ENCODE measurements at regions not wholly inside any gene's neighbourhood (a gene's known extent, or its start where the extent isn't known, plus 50 kb on each side); places are given as distances from the start of the nearest gene placed in this dataset.
"Not testable (repeated sequence)": the region's sequence is repeated elsewhere in the genome, so short reads cannot be mapped to it uniquely, and the experiment has no call there.

DNA sequence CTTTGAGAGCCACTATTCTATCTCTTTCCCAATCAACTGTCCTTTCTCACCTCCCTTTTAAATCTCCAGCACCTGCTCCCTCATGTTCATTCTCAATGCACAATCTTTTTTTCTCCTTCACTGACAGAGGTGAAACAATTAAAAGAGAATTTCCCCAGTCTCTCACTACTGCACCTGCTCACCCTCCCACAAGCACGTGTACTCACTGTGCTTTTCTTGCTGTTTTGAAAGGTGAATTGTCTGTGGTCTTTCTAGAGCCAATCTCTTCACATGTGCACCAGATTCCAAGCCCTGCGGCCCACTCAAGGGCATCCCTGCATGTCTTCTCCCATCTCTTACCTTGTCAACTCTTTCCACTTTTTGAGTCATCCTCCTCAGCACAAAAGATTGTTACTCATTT, 95.8 kb downstream of the SPDYE17 start:
- not testable (repeated sequence) for H3K4me1 Mint-ChIP-seq (ENCODE audit: low read depth in 2 of 2); DNase-seq; H3K36me3 Mint-ChIP-seq (ENCODE audit: insufficient read depth); H3K4me3 Mint-ChIP-seq; H3K27ac Mint-ChIP-seq; H3K9me3 Mint-ChIP-seq; ATAC-seq (replicated peaks)
- peaks cover 13 to 35% of the 10 kb centered on the region in 2 donors for H3K27me3 Mint-ChIP-seq

DNA sequence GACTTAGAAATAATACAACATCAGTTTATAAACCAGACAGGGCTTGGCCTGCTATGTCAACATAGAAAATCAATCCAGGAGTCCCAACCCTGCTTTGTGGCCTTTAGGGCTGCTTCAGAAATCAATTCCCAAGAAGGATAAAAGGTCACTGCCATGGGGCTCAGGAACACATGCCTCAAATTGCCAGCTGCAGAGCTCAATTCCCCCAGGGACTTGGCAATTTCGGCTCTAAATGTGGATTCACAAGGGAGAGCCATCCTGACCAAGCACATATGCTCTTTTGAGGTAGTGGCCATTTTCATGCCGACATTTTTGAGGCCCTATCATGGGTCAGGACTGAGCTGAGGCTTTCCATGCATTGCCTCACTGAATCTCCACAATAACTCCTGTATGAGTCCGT, 97.5 kb downstream of the SPDYE17 start:
- peaks cover 13 to 41% of the 10 kb centered on the region in 2 donors for H3K27me3 Mint-ChIP-seq
- not testable (repeated sequence) for H3K4me1 Mint-ChIP-seq (ENCODE audit: low read depth in 2 of 2); H3K36me3 Mint-ChIP-seq (ENCODE audit: insufficient read depth); H3K27ac Mint-ChIP-seq; ATAC-seq (replicated peaks); DNase-seq; H3K9me3 Mint-ChIP-seq; H3K4me3 Mint-ChIP-seq

DNA sequence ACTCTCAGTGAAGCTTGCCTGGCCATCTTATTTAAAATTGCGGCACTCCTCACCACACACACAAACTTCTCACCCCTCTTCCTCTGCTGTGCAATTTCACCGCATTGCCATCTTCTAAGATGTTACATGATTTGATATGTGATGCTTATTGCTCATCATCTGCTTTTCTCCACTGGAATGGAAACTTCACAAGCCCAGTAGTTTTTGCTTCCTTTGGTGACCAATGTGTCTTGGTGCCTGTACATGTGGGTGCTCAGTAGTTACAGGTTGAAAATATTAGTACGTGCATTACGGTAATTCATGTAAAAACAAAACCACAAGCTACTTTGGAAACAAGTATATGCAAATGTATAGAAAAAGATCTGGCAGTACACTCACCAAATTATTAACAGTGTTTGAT, 99.2 kb downstream of the SPDYE17 start:
- not testable (repeated sequence) for H3K4me3 Mint-ChIP-seq; H3K4me1 Mint-ChIP-seq (ENCODE audit: low read depth in 2 of 2); H3K9me3 Mint-ChIP-seq; DNase-seq; H3K36me3 Mint-ChIP-seq (ENCODE audit: insufficient read depth); ATAC-seq (replicated peaks); H3K27ac Mint-ChIP-seq
- peaks cover 21 to 53% of the 10 kb centered on the region in 2 donors for H3K27me3 Mint-ChIP-seq

DNA sequence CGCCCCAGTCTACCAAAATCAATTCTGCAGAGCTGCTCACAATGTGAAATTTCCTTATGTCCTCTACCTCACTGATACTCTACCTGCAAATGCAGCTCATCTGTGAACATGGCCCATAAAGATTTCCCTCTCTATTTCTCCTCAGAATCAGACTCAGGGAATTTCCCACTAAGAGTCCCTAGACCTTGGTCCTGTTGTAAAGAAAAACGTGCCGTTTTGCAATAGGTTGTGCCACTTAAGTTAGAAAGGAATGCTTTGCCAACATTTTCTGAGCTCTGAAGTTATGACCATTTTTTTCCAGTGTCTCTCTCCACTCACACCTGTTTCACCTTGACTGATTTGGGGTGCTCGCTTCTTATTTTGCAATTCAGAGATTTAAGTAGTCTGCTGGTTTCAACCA, 100.7 kb downstream of the SPDYE17 start:
- not testable (repeated sequence) for DNase-seq; H3K36me3 Mint-ChIP-seq (ENCODE audit: insufficient read depth); H3K9me3 Mint-ChIP-seq; H3K4me1 Mint-ChIP-seq (ENCODE audit: low read depth in 2 of 2); H3K4me3 Mint-ChIP-seq; ATAC-seq (replicated peaks); H3K27ac Mint-ChIP-seq
- H3K27me3 Mint-ChIP-seq = peaks cover 14 to 43% of the 10 kb centered on the region in 2 donors

DNA sequence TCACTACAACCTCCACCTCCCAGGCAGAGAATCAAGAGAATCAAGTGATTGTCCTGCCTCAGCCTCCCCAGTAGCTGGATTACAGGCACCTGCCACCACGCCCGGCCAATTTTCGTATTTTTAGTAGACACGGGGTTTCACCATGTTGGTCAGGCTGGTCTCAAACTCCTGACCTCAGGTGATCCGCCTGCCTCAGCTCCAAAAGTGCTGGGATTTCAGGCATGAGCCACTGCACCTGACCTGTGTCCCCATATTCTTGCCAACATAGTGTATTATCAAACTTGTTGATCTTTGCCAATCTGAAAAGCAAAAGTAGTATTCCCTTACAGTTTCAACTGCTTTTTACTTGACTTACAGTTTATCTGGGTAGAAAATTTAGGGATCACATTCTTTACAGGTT, 101.7 kb downstream of the SPDYE17 start:
- not testable (repeated sequence) for H3K4me3 Mint-ChIP-seq; H3K9me3 Mint-ChIP-seq; H3K27ac Mint-ChIP-seq; H3K4me1 Mint-ChIP-seq (ENCODE audit: low read depth in 2 of 2); DNase-seq; H3K36me3 Mint-ChIP-seq (ENCODE audit: insufficient read depth); ATAC-seq (replicated peaks)
- H3K27me3 Mint-ChIP-seq = peaks cover 14 to 37% of the 10 kb centered on the region in 2 donors

DNA sequence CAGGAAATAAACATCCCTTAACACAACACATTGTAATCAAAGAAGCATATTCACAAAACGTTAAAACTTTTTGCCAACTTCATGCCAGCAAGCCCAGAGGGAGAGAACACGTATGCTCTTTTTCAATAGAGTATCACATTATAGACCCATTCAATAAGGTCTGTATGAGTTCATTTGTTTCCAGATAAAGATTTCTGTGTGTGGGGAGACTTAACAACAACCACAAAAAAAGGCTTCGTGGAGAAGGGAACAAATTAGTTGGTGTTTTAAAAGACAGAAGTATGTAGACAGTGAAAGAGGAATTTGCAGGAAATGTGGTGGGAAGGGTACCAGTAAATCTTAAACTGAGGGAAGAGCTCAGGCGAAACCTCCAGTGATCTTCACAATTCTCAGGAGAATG, 103.4 kb downstream of the SPDYE17 start:
- H3K27ac Mint-ChIP-seq; ATAC-seq (replicated peaks); DNase-seq; H3K9me3 Mint-ChIP-seq; H3K4me3 Mint-ChIP-seq; H3K4me1 Mint-ChIP-seq (ENCODE audit: low read depth in 2 of 2); H3K36me3 Mint-ChIP-seq (ENCODE audit: insufficient read depth): not testable (repeated sequence)
- peaks cover 18 to 38% of the 10 kb centered on the region in 2 donors for H3K27me3 Mint-ChIP-seq

DNA sequence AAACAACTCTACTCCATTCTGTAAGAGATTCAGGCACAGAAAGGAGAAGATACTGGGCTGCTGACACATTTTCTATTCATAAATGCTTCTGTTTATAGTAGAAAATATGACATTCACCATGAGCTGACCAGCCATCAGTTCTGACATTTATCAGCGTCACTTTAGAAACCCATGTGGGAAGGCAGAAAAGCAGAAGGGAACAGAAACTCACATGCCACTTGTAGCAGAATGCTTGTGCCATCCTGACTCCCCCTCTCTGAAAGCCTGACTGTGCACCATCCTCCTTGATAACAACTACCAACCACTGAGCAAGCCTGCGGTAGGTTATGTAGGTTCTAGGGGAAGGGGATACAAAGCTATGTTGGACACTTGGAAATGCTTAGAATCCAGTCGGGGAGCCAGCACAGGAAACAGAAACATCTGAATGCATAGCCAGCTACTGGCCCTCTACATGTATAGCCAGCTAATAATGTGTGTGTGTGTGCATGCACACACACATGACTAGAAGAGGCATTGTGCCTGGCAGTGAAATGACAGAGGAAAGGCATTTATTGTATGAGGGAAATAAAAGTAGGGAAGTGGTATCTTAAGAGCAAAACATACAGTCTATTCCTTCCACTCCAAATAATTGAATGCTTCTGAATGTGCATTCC, 104.3 kb downstream of the SPDYE17 start:
- not testable (repeated sequence) for H3K4me1 Mint-ChIP-seq (ENCODE audit: low read depth in 2 of 2); H3K27ac Mint-ChIP-seq; H3K4me3 Mint-ChIP-seq; DNase-seq; ATAC-seq (replicated peaks); H3K9me3 Mint-ChIP-seq; H3K36me3 Mint-ChIP-seq (ENCODE audit: insufficient read depth)
- H3K27me3 Mint-ChIP-seq = peaks cover 17 to 37% of the 10 kb centered on the region in 2 donors

DNA sequence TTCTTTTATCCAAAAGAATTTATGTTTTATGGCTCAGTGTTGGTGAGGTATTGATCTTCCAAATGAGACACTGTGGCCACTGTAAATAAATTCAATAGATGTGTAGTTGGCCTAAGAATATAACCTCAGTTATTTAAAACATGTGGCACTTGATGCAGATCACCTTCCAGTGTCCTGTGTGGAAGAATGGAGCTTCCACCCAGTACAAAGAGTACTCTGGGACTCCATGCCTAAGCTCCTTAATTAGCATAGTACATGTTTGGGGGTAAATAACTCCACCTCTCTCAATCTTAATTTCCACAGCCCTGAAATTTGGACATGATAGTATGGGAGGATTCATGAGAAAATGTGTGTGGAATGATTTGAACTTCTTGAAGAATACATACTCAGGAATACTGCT, 105.7 kb downstream of the SPDYE17 start:
- H3K36me3 Mint-ChIP-seq (ENCODE audit: insufficient read depth); DNase-seq; H3K4me3 Mint-ChIP-seq; H3K27ac Mint-ChIP-seq; H3K4me1 Mint-ChIP-seq (ENCODE audit: low read depth in 2 of 2); ATAC-seq (replicated peaks); H3K9me3 Mint-ChIP-seq: not testable (repeated sequence)
- peaks cover 26 to 43% of the 10 kb centered on the region in 2 donors for H3K27me3 Mint-ChIP-seq

DNA sequence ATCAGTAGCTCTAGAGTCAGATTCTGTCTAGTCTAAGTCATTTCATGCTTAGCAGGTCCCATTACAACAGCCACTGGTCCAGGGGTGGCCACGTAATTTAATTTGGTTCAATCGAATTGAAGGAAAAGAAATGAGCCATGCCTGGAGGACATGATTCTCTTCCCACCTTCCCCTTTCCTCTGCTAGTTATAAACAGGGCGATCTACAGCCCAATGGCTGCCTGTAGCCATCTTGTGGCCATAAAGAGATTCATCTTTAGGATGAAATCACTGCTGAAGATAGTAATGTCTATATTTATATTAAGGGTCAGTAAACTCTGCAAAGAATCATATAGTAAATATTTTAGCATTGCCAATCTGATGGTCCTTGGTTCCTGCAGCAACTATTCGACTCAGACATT, 107.4 kb downstream of the SPDYE17 start:
- H3K9me3 Mint-ChIP-seq; H3K4me3 Mint-ChIP-seq; ATAC-seq (replicated peaks); DNase-seq; H3K36me3 Mint-ChIP-seq (ENCODE audit: insufficient read depth); H3K4me1 Mint-ChIP-seq (ENCODE audit: low read depth in 2 of 2); H3K27ac Mint-ChIP-seq: not testable (repeated sequence)
- peaks cover 30 to 43% of the 10 kb centered on the region in 2 donors for H3K27me3 Mint-ChIP-seq

DNA sequence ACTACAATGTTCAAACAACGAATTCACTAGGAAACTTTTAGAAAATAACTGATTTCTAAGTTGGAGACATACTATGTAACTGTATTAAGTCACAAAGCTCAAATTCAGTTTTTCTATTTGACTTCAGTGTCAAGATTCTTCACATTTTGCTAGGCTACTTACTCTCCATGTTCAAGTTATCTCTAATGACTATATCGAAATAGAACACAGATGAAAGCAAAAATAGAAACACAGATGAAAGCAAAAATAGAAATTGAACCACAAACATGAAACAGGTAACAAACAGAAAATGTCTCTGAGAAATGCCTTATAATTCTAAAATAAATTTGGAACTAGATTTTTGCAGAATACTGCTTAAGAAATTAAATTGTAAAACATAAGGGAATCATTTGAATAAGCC, 113.5 kb downstream of the SPDYE17 start:
- H3K4me1 Mint-ChIP-seq (ENCODE audit: low read depth in 2 of 2); H3K36me3 Mint-ChIP-seq (ENCODE audit: insufficient read depth); H3K9me3 Mint-ChIP-seq; H3K27ac Mint-ChIP-seq; ATAC-seq (replicated peaks); DNase-seq; H3K4me3 Mint-ChIP-seq: not testable (repeated sequence)
- peaks cover 16 to 23% of the 10 kb centered on the region in 2 donors for H3K27me3 Mint-ChIP-seq

DNA sequence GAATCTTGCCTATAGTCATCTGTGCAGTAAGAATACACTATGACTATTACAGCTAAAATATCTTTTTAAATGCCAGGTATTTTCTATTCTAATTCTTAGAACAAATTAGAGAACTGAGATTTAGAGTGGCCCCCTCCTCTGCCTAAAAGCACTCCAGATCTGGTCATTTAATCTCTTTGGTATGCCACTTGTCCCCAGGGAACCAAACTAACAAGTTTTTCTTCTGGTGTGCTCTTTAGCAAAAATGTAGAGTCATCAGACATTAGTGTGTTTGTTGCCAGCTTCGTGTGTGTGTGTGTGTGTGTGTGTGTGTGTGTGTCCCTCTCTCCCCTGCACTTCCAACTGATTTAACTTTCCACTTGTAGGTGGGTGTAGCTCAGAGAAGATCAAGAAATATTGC, 117.8 kb downstream of the SPDYE17 start:
- not testable (repeated sequence) for H3K4me3 Mint-ChIP-seq; H3K4me1 Mint-ChIP-seq (ENCODE audit: low read depth in 2 of 2); H3K27me3 Mint-ChIP-seq; ATAC-seq (replicated peaks); H3K36me3 Mint-ChIP-seq (ENCODE audit: insufficient read depth); DNase-seq; H3K9me3 Mint-ChIP-seq; H3K27ac Mint-ChIP-seq

DNA sequence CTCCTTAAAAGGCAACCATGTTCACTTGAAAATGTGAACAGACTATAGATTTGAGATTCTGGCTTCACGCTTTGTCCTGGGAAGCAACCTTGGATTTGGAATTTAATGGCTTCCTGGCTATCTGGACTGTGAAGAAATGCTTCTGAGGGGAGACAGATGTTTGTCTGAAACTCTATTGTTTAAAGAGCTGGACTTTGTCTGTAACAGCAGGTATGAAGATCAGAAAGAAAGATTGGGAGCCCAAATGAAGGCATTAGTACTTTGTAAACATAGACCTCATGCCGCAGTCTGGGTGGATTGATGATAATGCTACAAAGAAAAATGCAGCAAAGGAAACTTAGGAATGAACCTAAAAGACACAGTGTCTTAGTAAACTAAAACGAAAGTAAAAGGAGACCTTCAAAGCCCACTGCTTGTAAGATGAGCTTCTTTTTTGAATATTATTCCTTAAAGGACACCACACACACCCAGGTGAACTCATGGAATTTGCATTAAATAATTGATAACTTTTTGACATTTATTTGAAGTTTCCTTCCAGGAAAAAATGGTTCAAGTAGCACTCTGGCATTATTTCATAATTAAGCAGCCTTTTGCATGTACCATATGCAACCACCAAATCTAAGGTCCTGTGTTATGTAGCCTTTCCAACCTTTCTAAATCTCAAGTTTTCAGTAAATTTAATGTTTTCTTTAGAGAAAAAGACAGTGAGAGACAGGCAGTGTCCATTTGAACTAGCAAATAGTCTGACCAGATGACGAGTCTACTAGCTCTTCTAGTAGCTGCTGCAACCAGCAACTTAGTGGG, 119.9 kb downstream of the SPDYE17 start:
- not testable (repeated sequence) for H3K36me3 Mint-ChIP-seq (ENCODE audit: insufficient read depth); H3K27ac Mint-ChIP-seq; ATAC-seq (replicated peaks); H3K27me3 Mint-ChIP-seq; H3K9me3 Mint-ChIP-seq; H3K4me1 Mint-ChIP-seq (ENCODE audit: low read depth in 2 of 2); DNase-seq
- peak overlapping the region; percentile 51 to 63 for H3K4me3 Mint-ChIP-seq

DNA sequence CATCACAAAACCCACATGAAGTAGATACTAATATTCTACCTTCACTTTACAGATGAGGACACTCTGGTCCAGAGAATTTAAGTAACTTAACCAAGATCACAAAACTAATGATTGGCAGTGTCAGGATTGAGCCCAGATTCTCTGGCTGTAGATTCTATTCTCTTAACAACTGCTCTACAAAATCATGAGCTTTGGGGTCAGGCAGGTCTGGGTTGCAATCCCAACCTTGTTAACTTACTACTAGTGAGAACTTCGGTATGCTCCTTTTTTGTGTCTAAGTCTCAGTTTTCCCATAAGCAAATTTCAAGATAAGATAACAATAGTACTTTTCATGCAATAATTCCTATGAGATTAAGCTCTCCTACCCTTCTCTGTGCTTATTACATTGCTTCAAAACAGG, 127.5 kb downstream of the SPDYE17 start:
- not testable (repeated sequence) for H3K36me3 Mint-ChIP-seq (ENCODE audit: insufficient read depth); H3K4me1 Mint-ChIP-seq (ENCODE audit: low read depth in 2 of 2); H3K4me3 Mint-ChIP-seq; DNase-seq; H3K9me3 Mint-ChIP-seq; ATAC-seq (replicated peaks); H3K27ac Mint-ChIP-seq; H3K27me3 Mint-ChIP-seq
